ENCODE measurements at regions not wholly inside any gene's neighbourhood (a gene's known extent, or its start where the extent isn't known, plus 50 kb on each side); places are given as distances from the start of the nearest gene placed in this dataset.
"Not testable (repeated sequence)": the region's sequence is repeated elsewhere in the genome, so short reads cannot be mapped to it uniquely, and the experiment has no call there.

- intact Hi-C loops (cut with DNase I): no loop called here
- Histone ChIP-seq H3K36me3 (no peaks in the 10 kb centered on the region), H3K4me1 (no peaks in the 10 kb centered on the region), H3K27me3 (peaks cover 0 to 8% (median 0%) of the 10 kb centered on the region in 4 donors), H3K27ac (replicated peaks in 1 of 4) (no peak overlapping the region), H3K9me3 (no peaks in the 10 kb centered on the region), H3K4me3 (no peak overlapping the region)
- 75% methylated on average over 11 of the region's 11 CpGs for WGBS
- DNase-seq (ENCODE audit: extremely low spot score): no peak
- TF ChIP-seq POLR2A (IDR thresholded peaks at IDR 0.05; ENCODE audit: low read depth) (no peak), EP300 (IDR thresholded peaks at IDR 0.05) (no peak), POLR2AphosphoS5 (IDR thresholded peaks at IDR 0.05) (no peak)
- TF ChIP-seq, protein P1, sequence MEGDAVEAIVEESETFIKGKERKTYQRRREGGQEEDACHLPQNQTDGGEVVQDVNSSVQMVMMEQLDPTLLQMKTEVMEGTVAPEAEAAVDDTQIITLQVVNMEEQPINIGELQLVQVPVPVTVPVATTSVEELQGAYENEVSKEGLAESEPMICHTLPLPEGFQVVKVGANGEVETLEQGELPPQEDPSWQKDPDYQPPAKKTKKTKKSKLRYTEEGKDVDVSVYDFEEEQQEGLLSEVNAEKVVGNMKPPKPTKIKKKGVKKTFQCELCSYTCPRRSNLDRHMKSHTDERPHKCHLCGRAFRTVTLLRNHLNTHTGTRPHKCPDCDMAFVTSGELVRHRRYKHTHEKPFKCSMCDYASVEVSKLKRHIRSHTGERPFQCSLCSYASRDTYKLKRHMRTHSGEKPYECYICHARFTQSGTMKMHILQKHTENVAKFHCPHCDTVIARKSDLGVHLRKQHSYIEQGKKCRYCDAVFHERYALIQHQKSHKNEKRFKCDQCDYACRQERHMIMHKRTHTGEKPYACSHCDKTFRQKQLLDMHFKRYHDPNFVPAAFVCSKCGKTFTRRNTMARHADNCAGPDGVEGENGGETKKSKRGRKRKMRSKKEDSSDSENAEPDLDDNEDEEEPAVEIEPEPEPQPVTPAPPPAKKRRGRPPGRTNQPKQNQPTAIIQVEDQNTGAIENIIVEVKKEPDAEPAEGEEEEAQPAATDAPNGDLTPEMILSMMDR (IDR thresholded peaks at IDR 0.05): no peak
Measured at GRCh38 chr11:71089571-71089970, 162.8 kb downstream of the SHANK2 start.

DNA sequence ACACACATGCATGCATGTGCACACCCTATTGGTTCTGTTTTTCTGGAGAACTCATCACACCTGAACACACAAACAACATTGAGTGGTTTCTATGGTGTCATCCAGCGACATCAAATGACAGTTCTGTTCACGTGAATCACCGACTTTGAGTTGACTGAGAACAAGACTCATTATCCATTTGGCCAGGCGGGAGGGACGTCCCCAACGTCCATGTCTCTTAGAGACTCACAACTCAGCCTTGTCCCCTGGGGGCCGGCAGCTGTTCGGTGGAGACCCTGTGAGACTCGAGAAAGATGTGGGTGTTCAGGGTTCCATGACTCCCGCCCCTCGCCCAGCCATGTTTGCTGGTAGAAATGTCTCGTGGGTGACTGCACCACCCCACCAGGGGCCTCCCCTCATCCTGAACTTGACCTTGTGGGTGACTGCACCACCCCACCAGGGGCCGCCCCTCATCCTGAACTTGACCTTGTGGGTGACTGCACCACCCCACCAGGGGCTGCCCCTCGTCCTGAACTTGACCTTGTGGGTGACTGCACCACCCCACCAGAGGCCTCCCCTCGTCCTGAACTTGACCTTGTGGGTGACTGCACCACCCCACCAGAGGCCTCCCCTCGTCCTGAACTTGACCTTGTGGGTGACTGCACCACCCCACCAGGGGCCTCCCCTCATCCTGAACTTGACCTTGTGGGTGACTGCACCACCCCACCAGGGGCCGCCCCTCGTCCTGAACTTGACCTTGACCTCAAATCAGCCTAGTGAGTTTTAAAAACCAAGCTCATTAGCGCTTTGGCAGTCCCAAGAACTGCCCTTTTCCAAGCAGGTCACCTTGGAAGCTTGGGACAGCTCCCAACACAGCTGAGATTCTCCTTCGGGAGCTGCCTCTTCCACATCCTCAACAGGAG, 163.8 kb downstream of the SHANK2 start:
- DNase-seq (ENCODE audit: extremely low spot score); H3K9me3 ChIP-seq; H3K36me3 ChIP-seq; intact Hi-C loops (cut with DNase I); H3K4me1 ChIP-seq; H3K4me3 ChIP-seq; H3K27me3 ChIP-seq; H3K27ac ChIP-seq (replicated peaks in 1 of 4): not testable (repeated sequence)
- 77% methylated on average over 11 of the region's 20 CpGs for WGBS

- Histone ChIP-seq H3K36me3 (no peaks in the 10 kb centered on the region), H3K4me1 (no peaks in the 10 kb centered on the region), H3K27ac (replicated peaks in 1 of 4) (no peak overlapping the region), H3K4me3 (no peak overlapping the region), H3K9me3 (no peaks in the 10 kb centered on the region), H3K27me3 (peaks cover 0 to 1% (median 0%) of the 10 kb centered on the region in 4 donors)
- WGBS: 51% methylated on average over 11 of the region's 14 CpGs
- no peak for DNase-seq (ENCODE audit: extremely low spot score)
- intact Hi-C loops (cut with DNase I): no loop called here
- TF ChIP-seq, protein P1 (IDR thresholded peaks at IDR 0.05): peak in 2 of 3 experiments; percentile 8 to 26
- TF ChIP-seq POLR2A (IDR thresholded peaks at IDR 0.05; ENCODE audit: low read depth) (no peak), EP300 (IDR thresholded peaks at IDR 0.05) (no peak)
Measured at GRCh38 chr11:71086687-71087258, 165.6 kb downstream of the SHANK2 start.

DNA sequence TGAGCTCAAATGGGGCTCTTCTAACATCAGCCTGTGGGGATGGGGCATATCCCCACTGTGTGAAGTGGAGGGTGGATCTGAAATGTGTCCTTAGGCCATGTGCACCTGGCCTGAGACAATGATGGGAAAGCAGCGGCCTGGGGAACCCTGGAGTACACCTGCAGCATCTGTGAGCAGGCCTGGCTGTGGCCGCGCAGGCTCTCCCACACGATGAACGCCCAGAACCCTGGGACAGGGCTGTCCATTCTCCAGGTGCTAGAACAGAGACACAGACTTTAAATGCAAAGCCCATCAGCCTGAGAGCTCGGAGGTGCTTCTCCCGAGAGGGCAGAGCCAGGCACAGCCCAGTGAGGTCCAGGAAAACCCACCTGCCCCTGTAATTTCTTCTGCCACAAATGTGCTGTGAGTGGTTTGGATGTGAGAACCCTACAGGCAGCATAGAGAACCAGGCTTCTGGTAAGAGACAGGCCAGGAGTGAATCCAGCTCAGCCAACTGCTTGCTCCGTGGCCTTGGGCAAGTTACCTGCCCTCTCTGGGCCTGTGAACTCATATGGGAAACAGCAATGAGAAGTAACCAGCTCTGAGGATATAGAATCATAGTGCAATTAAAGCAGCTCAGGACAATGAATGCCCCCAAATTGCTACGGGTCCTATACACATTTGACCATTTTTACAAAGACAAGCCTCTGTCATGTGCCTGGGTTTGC, 167.9 kb downstream of the SHANK2 start:
- Histone ChIP-seq H3K9me3 (no peaks in the 10 kb centered on the region), H3K27me3 (peaks cover 0 to 12% (median 0%) of the 10 kb centered on the region in 4 donors), H3K4me1 (peaks cover 0 to 4% (median 0%) of the 10 kb centered on the region in 4 donors), H3K27ac (replicated peaks in 1 of 4) (no peak overlapping the region), H3K4me3 (no peak overlapping the region), H3K36me3 (no peaks in the 10 kb centered on the region)
- no peak for DNase-seq (ENCODE audit: extremely low spot score)
- 89% methylated on average over 7 of the region's 9 CpGs for WGBS
- TF ChIP-seq, protein P1 (IDR thresholded peaks at IDR 0.05): no peak
- TF ChIP-seq EP300 (IDR thresholded peaks at IDR 0.05) (no peak), POLR2A (IDR thresholded peaks at IDR 0.05; ENCODE audit: low read depth) (no peak), POLR2AphosphoS5 (IDR thresholded peaks at IDR 0.05) (no peak)
- intact Hi-C loops (cut with DNase I): loop anchor here (5.0 kb wide), 1 partner anchor 272 kb away; no protein-coding TSS in a partner anchor

DNA sequence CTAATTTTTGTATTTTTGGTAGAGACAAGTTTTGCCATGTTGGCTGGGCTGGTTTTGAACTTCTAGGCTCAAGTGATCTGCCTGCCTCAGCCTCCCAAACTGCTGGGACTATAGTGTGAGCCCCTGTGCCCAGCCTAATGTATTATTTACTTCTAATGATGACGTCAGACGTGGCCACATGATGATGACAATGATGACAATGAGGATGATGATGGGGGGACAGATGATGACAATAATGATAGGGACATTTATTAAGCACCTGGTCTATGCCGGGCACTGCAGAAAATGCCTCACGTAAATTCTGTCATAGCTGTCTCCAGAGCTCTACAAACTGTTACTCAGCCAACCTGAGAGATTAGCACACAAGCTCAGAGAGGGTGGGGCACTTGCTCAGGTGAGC, 169.3 kb downstream of the SHANK2 start:
- TF ChIP-seq, protein P1 (IDR thresholded peaks at IDR 0.05): no peak
- TF ChIP-seq POLR2A (IDR thresholded peaks at IDR 0.05; ENCODE audit: low read depth) (no peak), EP300 (IDR thresholded peaks at IDR 0.05) (no peak), POLR2AphosphoS5 (IDR thresholded peaks at IDR 0.05) (no peak)
- Histone ChIP-seq H3K4me1 (peaks cover 0 to 4% (median 0%) of the 10 kb centered on the region in 4 donors), H3K4me3 (no peak overlapping the region), H3K27me3 (peaks cover 0 to 12% (median 0%) of the 10 kb centered on the region in 4 donors), H3K36me3 (no peaks in the 10 kb centered on the region), H3K9me3 (no peaks in the 10 kb centered on the region), H3K27ac (replicated peaks in 1 of 4) (no peak overlapping the region)
- intact Hi-C loops (cut with DNase I): loop anchor here (5.0 kb wide), 1 partner anchor 271 kb away; no protein-coding TSS in a partner anchor
- WGBS: 90% methylated on average over 4 of the region's 4 CpGs
- DNase-seq (ENCODE audit: extremely low spot score): no peak
